ENCODE measurements at regions not wholly inside any gene's neighbourhood (a gene's known extent, or its start where the extent isn't known, plus 50 kb on each side); places are given as distances from the start of the nearest gene placed in this dataset.

DNA sequence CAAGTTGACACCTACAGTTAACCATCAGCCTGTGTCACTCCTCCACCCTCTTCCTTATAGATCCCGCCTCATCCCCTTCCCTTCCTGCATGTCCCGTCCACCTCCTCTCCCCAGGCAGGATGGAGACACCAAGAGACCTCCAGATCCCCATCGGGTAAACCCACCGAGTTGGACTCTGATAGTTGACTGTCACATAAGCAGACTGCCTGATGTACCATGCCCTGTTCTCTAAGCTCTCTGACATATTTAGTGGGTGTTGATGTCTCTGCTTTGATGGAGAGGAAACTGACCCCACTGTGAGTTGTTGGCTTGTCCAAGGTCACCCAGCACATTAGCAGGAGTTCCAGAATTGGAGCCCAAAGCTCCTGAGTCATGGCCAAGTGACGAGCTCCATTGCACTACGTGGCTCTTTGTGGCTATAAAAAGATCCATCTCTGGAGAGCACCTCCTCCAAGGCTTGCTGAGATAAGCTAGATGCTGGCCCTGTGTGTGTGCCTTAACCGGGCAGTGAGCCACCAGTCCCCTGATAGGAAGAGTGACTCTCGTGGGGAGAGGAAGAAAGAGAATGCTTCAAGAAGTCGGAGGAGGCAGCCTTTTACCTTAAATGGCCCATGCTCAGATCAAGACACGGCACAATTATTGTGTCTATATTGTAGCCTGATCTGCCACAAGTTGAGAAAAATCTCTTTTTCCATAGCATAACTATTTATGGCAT, 236.0 kb upstream of the ECI2 start (continued):
- TF ChIP-seq CREBBP (IDR thresholded peaks at IDR 0.05; ENCODE audit: low read depth, low read length) (no peak), HEY1 (CRISPR knock-in tag; IDR thresholded peaks at IDR 0.05; ENCODE audit: borderline replicate concordance) (no peak), TRIM28 (IDR thresholded peaks at IDR 0.05) (peak; percentile 65; the same call in 1 of the 2 replicates), MBD1 (CRISPR knock-in tag; IDR thresholded peaks at IDR 0.05) (no peak), ZNF655 (CRISPR knock-in tag; IDR thresholded peaks at IDR 0.05) (no peak), MTA2 (IDR thresholded peaks at IDR 0.05; ENCODE audit: low read depth) (peak; percentile 52; the same call in 1 of the 2 replicates), ZNF668 (CRISPR knock-in tag; IDR thresholded peaks at IDR 0.05) (no peak), MYC (IDR thresholded peaks at IDR 0.05; ENCODE audit: low read depth, low read length) (peak; percentile 65; the same call in 1 of the 2 replicates), MYC (CRISPR knock-in tag; IDR thresholded peaks at IDR 0.05; ENCODE audit: borderline replicate concordance, low read depth) (no peak), CXXC5 (CRISPR knock-in tag; IDR thresholded peaks at IDR 0.05) (peak; percentile 64), KDM5B (IDR thresholded peaks at IDR 0.05; ENCODE audit: insufficient replicate concordance, low read depth, low read length) (no peak), TCFL5 (CRISPR knock-in tag; conservative IDR thresholded peaks at IDR 0.05) (no peak), PHF20 (IDR thresholded peaks at IDR 0.05; ENCODE audit: partially characterized antibody) (no peak), BHLHE40 (IDR thresholded peaks at IDR 0.05; ENCODE audit: low read length) (peak; percentile 87), IRF2 (CRISPR knock-in tag; IDR thresholded peaks at IDR 0.05) (no peak)
- TF ChIP-seq, protein P1, sequence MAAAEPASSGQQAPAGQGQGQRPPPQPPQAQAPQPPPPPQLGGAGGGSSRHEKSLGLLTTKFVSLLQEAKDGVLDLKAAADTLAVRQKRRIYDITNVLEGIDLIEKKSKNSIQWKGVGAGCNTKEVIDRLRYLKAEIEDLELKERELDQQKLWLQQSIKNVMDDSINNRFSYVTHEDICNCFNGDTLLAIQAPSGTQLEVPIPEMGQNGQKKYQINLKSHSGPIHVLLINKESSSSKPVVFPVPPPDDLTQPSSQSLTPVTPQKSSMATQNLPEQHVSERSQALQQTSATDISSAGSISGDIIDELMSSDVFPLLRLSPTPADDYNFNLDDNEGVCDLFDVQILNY (CRISPR knock-in tag; IDR thresholded peaks at IDR 0.05) = 0 out of 2 replicates have a peak, but pooled peaks have one; percentile 29
- TF ChIP-seq, protein P2, sequence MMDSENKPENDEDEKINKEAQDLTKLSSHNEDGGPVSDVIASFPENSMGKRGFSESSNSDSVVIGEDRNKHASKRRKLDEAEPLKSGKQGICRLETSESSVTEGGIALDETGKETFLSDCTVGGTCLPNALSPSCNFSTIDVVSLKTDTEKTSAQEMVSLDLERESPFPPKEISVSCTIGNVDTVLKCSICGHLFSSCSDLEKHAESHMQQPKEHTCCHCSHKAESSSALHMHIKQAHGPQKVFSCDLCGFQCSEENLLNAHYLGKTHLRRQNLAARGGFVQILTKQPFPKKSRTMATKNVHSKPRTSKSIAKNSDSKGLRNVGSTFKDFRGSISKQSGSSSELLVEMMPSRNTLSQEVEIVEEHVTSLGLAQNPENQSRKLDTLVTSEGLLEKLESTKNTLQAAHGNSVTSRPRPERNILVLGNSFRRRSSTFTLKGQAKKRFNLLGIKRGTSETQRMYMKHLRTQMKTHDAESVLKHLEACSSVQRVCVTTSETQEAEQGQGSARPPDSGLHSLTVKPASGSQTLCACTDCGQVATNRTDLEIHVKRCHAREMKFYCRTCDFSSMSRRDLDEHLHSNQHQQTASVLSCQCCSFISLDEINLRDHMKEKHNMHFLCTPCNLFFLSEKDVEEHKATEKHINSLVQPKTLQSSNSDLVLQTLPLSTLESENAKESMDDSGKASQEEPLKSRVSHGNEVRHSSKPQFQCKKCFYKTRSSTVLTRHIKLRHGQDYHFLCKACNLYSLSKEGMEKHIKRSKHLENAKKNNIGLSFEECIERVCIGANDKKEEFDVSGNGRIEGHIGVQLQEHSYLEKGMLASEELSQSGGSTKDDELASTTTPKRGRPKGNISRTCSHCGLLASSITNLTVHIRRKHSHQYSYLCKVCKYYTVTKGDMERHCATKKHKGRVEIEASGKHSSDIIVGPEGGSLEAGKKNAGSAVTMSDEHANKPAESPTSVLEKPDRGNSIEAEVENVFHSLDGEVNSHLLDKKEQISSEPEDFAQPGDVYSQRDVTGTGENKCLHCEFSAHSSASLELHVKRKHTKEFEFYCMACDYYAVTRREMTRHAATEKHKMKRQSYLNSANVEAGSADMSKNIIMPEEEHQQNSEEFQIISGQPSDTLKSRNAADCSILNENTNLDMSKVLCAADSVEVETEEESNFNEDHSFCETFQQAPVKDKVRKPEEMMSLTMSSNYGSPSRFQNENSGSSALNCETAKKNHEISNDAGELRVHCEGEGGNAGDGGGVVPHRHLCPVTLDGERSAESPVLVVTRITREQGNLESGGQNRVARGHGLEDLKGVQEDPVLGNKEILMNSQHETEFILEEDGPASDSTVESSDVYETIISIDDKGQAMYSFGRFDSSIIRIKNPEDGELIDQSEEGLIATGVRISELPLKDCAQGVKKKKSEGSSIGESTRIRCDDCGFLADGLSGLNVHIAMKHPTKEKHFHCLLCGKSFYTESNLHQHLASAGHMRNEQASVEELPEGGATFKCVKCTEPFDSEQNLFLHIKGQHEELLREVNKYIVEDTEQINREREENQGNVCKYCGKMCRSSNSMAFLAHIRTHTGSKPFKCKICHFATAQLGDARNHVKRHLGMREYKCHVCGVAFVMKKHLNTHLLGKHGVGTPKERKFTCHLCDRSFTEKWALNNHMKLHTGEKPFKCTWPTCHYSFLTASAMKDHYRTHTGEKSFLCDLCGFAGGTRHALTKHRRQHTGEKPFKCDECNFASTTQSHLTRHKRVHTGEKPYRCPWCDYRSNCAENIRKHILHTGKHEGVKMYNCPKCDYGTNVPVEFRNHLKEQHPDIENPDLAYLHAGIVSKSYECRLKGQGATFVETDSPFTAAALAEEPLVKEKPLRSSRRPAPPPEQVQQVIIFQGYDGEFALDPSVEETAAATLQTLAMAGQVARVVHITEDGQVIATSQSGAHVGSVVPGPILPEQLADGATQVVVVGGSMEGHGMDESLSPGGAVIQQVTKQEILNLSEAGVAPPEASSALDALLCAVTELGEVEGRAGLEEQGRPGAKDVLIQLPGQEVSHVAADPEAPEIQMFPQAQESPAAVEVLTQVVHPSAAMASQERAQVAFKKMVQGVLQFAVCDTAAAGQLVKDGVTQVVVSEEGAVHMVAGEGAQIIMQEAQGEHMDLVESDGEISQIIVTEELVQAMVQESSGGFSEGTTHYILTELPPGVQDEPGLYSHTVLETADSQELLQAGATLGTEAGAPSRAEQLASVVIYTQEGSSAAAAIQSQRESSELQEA (IDR thresholded peaks at IDR 0.05; ENCODE audit: low read depth) = no peak

Measured in K562 (cell line).